ENCODE measurements at regions not wholly inside any gene's neighbourhood (a gene's known extent, or its start where the extent isn't known, plus 50 kb on each side); places are given as distances from the start of the nearest gene placed in this dataset.
"Not testable (repeated sequence)": the region's sequence is repeated elsewhere in the genome, so short reads cannot be mapped to it uniquely, and the experiment has no call there.

DNA sequence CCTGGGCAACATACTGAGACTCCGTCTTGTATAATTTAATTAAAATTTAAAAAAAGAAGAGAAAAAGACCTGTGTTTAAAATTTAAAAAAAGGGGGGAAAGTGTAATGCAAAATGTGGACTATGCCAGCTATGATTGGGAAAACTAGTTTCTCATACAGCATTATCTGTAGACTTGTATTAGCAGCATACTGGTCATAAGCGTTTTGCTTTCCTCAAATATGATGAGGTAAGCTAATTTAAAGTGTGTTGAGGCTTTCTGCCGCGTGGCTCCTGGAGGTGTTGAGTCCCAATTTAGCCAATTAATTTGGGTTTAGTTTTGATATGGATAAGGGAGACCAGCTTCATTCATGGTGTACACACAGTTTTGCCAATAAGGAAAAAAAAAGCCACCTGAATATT is 640.2 kb downstream of the GOLGA6L6 start:
- H4K20me1 ChIP-seq (ENCODE audit: low read length); DNase-seq; POLR2A ChIA-PET (ENCODE audit: unreplicated experiment); CTCF ChIA-PET; H3K9ac ChIP-seq (ENCODE audit: low read length); H3K27me3 ChIP-seq (ENCODE audit: low read length); H3K9me2 ChIP-seq (replicated peaks; ENCODE audit: low read length); H3K36me3 ChIP-seq (ENCODE audit: low read depth, low read length); ATAC-seq; H3K4me2 ChIP-seq (ENCODE audit: low read length); intact Hi-C loops (cut with micrococcal nuclease); H3K27ac ChIP-seq (ENCODE audit: low read length); H2AFZ ChIP-seq (ENCODE audit: low read length); BruUV-seq (replicated peaks); H3K79me2 ChIP-seq (ENCODE audit: low read length); H3K9me3 ChIP-seq (ENCODE audit: low read length); H3K4me3 ChIP-seq (ENCODE audit: low read length); H3F3A ChIP-seq (ENCODE audit: low read length, unreplicated experiment); H3K4me1 ChIP-seq (ENCODE audit: insufficient read depth, low read length): not testable (repeated sequence)

DNA sequence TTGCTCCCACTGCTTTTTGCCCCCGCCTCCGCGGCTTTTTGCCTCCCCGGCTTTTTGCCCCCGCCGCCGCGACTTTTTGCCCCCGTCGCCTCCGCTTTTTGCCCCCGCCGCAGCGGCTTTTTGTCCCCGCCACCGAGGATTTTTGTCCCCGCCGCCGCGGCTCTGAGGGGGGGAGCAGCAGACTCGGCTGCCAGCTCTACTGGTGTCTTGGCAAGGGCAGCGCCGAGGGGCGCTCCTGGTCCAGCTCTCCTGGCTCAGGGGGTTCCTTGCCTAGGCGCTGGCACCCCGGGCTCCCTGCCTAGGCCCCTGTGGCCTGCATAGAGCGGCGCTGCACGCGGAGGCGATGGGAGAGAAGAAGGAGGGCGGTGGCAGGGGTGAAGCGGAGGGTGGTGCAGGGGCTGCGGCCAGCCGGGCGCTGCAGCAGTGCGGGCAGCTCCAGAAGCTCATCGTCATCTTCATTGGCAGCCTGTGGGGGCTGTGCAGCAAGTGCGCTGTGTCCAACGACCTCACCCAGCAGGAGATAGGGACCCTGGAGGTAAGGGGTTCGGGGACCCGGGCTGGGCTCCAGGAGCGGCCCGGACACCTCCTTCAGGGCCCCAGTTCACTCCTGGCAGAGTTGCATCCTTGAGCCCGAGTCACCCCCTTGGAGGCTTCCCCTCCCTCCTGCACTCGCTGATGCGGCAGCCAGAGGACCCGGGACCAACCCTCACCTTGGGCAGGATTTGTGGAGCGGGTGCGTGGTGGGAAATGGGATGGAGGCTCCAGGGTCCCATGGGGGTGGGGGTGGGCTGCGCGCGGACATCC is 642.4 kb downstream of the GOLGA6L6 start:
- BruUV-seq (replicated peaks): no TSS peak
- H3K36me3 ChIP-seq (ENCODE audit: low read depth, low read length): no peaks in the 10 kb centered on the region
- H3K79me2 ChIP-seq (ENCODE audit: low read length): no peaks in the 10 kb centered on the region
- ChIA-PET POLR2A (ENCODE audit: unreplicated experiment) (no interaction called here), CTCF (no interaction called here)
- no peak overlapping the region for H2AFZ ChIP-seq (ENCODE audit: low read length)
- H3F3A ChIP-seq (ENCODE audit: low read length, unreplicated experiment): no peaks in the 10 kb centered on the region
- ATAC-seq (no peak), DNase-seq (no peak)
- H3K9me3 ChIP-seq (ENCODE audit: low read length): 0 out of 2 replicates have a peak, but pooled peaks cover 3% of the 10 kb centered on the region
- intact Hi-C loops (cut with micrococcal nuclease): no loop called here
- H3K9ac ChIP-seq (ENCODE audit: low read length): no peak overlapping the region
- H3K4me1 ChIP-seq (ENCODE audit: insufficient read depth, low read length): no peaks in the 10 kb centered on the region
- no peak overlapping the region for H3K4me3 ChIP-seq (ENCODE audit: low read length)
- H3K27me3 ChIP-seq (ENCODE audit: low read length): no peaks in the 10 kb centered on the region
- TF ChIP-seq, protein P1, sequence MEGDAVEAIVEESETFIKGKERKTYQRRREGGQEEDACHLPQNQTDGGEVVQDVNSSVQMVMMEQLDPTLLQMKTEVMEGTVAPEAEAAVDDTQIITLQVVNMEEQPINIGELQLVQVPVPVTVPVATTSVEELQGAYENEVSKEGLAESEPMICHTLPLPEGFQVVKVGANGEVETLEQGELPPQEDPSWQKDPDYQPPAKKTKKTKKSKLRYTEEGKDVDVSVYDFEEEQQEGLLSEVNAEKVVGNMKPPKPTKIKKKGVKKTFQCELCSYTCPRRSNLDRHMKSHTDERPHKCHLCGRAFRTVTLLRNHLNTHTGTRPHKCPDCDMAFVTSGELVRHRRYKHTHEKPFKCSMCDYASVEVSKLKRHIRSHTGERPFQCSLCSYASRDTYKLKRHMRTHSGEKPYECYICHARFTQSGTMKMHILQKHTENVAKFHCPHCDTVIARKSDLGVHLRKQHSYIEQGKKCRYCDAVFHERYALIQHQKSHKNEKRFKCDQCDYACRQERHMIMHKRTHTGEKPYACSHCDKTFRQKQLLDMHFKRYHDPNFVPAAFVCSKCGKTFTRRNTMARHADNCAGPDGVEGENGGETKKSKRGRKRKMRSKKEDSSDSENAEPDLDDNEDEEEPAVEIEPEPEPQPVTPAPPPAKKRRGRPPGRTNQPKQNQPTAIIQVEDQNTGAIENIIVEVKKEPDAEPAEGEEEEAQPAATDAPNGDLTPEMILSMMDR (conservative IDR thresholded peaks at IDR 0.05; ENCODE audit: low read depth, low read length): no peak
- TF ChIP-seq EZH2phosphoT487 (IDR thresholded peaks at IDR 0.05; ENCODE audit: borderline replicate concordance, low read length) (no peak), EZH2 (IDR thresholded peaks at IDR 0.05; ENCODE audit: low read length, unreplicated experiment) (no peak)
- no peak overlapping the region for H3K27ac ChIP-seq (ENCODE audit: low read length)
- no peak overlapping the region for H3K4me2 ChIP-seq (ENCODE audit: low read length)
- no peaks in the 10 kb centered on the region for H4K20me1 ChIP-seq (ENCODE audit: low read length)
- no peaks in the 10 kb centered on the region for H3K9me2 ChIP-seq (replicated peaks; ENCODE audit: low read length)

DNA sequence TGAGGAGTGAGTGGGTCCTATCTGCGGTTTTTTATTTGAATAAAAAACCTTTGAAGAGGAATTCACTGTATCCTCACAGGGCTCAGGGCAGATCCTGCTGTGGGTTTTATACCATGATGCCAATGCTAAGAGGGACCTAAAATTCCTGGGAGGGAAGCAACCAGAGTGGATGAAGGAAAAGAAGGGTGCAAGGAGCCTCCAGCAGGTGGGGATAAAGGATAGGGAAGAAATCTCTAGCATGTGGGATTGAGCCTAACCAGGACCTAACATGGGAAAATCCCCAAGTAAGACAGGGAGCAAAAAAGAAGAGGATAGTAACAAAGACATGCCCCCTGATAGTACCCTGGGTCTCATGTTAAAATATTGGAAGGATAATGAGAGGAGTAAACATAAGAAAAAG is 652.8 kb downstream of the GOLGA6L6 start:
- H3K4me1 ChIP-seq (ENCODE audit: insufficient read depth, low read length); H3K36me3 ChIP-seq (ENCODE audit: low read depth, low read length); H3K9ac ChIP-seq (ENCODE audit: low read length); H3K9me2 ChIP-seq (replicated peaks; ENCODE audit: low read length); CTCF ChIA-PET; BruUV-seq (replicated peaks); ATAC-seq; H3K27me3 ChIP-seq (ENCODE audit: low read length); H3K79me2 ChIP-seq (ENCODE audit: low read length); H3K4me2 ChIP-seq (ENCODE audit: low read length); H4K20me1 ChIP-seq (ENCODE audit: low read length); H3K4me3 ChIP-seq (ENCODE audit: low read length); H3K9me3 ChIP-seq (ENCODE audit: low read length); H2AFZ ChIP-seq (ENCODE audit: low read length); POLR2A ChIA-PET (ENCODE audit: unreplicated experiment); H3K27ac ChIP-seq (ENCODE audit: low read length); intact Hi-C loops (cut with micrococcal nuclease); DNase-seq; H3F3A ChIP-seq (ENCODE audit: low read length, unreplicated experiment): not testable (repeated sequence)

DNA sequence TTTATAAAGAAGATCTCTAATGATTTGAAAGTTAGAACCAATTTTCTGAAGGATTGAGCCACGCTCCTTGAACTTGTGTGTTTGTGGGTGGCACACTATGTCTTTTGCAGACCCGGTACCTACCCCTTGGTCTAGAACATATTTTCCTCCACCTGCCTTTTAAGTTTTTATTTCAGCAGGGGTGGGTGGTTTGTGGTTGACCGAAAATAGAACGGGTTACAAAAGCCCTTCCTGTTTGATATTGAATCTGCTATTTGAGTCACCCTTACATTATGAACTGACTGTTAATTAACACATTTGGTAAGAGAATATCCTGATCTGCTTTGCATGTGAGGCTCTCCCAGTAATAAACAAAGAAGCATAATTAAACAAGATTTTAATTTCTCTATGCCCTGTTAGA is 697.5 kb downstream of the GOLGA6L6 start:
- not testable (repeated sequence) for H3K27ac ChIP-seq (ENCODE audit: low read length); BruUV-seq (replicated peaks); ATAC-seq

More for the DNA sequence above, 697.5 kb downstream of the GOLGA6L6 start:
- H3F3A ChIP-seq (ENCODE audit: low read length, unreplicated experiment); H3K9ac ChIP-seq (ENCODE audit: low read length); CTCF ChIA-PET; H3K9me3 ChIP-seq (ENCODE audit: low read length); DNase-seq; H3K4me3 ChIP-seq (ENCODE audit: low read length); H3K4me1 ChIP-seq (ENCODE audit: insufficient read depth, low read length); POLR2A ChIA-PET (ENCODE audit: unreplicated experiment); H3K9me2 ChIP-seq (replicated peaks; ENCODE audit: low read length); H2AFZ ChIP-seq (ENCODE audit: low read length); H3K27me3 ChIP-seq (ENCODE audit: low read length); intact Hi-C loops (cut with micrococcal nuclease); H3K79me2 ChIP-seq (ENCODE audit: low read length); H3K36me3 ChIP-seq (ENCODE audit: low read depth, low read length); H3K4me2 ChIP-seq (ENCODE audit: low read length); H4K20me1 ChIP-seq (ENCODE audit: low read length): not testable (repeated sequence)
